Activated T-cell treated with anti-CD3 and anti-CD28 coated beads for 48 hours (primary cell): ENCODE measurements at regions not wholly inside any gene's neighbourhood (a gene's known extent, or its start where the extent isn't known, plus 50 kb on each side); places are given as distances from the start of the nearest gene placed in this dataset.
"Not testable (repeated sequence)": the region's sequence is repeated elsewhere in the genome, so short reads cannot be mapped to it uniquely, and the experiment has no call there.

Experiments used
- DNase-seq: peaks from one replicate; pipeline ENCODE4 v3.0.0-alpha.2; 2020; ENCODE audit warnings: low read depth

- no peak for DNase-seq
Observed at GRCh38 chr2:375956-376307, 88.0 kb upstream of the ALKAL2 start.

DNA sequence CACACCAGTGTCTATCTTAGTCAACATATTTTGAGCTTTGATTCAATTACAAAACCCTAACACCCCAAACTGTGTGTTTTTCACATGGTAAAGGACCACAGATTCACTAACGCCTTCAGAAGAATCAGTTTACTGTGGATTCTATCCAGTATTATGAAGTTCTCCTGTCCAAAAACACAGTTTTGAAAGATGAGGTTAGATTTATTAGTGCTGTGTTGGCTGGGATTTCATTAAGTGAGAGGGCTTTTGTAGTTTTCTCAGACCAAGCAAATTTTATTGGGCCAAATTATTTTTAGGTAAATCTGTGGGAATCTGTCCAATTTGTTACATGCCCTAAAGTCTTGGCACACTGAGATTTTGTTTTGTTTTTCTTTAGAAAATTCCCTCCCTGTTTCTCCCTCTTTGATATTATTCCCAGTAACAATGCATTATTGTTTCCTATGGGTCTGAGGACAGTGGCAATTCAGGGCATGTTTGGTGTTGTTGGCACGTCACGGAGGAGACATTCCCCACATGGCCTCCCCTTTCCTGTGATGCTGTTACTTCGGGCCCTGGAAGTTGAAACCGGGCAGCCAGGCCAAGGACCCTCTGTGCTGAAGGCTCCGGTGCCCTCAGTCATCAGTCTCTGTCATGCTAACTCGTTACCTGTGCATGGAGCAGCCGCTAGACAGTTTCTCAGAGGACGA lies 87.5 kb upstream of the ALKAL2 start:
- no peak for DNase-seq

DNA sequence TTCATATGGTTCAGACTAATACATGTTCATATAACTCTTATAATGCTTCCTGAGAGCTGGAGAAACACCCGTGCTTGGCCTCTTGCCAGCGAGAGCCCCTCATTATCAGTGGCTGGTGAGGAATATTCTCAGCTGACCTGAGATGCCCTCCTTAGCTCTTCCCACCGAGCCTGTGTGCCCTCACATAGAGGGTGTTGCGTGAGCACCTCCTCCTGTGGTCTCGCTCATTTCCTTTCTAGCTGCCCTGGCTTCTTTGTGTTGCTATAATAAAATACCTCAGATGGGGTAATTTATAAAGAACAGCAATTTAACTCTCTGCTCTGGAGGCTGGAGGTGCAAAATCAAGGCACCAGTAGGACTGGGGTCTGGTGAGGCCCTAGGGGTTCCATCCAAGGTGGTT lies 80.5 kb upstream of the ALKAL2 start:
- no peak for DNase-seq

DNA sequence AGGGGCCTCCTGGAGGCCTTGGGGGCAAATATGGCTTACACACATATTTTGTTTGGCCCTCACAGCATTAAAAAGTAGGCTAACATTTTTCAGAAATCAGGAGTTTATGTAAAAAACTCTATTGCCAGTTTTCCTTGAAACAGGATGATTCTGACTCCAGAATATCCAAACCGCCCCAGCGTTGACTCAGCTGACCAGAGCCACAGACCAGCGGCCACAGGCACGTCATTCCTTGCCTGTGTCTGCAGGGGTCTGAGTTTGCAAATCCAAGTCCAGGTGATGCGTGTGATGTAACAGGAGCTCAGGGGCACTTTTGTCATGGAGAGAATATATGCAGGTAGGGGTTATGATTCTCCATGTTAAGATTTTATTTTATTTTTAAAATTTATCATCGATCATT lies 79.4 kb upstream of the ALKAL2 start:
- DNase-seq: no peak

DNA sequence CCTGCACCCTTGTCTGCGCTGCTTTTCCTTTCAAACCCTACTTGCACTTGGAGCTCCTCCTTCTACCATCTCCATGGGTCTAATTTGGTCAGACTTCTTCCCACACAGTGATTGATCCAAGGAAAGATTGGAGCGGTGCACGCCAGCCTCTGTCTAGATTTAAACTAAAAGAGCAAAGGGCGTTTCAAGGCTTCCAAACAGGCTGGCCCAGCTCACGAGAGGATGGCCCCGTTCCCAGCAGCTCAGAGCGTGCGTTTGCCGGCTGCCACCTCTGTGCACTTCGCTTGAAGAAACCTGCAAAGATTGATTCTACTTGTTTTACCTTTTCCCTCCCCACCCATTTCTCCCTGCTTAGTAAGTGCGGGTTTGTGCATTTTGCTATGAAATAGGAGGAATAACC lies 78.8 kb upstream of the ALKAL2 start:
- DNase-seq: no peak

DNA sequence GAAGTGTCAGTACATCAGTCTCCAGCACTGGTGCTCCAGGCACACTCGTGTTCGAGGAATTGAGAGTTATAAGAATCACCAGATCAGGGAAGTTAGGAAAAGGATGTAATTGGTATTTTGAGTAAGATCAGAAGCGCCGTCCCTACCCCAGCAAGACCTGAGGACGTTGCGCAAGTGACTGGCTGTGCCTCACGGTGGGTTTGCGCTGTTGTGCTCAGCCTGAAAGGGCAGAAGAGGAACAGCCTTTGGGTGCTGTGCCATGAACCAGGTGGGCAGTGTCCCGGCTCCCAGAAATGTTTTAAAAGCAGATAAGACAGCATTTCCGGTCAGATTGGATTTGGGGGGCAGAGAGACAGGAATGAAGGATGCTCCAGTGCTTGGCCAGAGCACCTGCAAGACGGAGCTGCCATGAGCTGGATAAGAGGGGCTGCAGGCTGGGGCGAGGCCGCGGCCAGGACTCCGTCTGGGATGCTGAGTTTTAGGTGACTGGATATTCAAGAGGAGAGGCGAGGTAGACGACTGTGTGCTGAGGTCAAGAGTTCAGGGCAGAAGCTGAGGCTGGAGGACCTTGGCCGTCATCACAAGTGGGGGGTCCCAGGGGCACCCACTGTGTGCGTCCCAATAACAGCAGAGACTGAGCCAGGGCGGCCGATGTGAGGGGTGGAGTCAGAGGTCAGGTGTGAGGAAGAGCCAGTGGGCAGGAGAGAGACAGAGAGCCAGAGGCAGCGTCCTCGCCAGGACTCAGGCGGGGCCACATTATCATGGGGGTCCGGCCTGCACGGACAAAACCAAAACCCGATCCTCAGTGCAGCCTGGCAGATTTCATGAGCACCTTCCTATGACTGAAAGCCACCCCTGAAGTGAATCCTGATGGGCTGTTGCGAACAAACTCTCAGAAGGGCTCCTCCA lies 77.7 kb upstream of the ALKAL2 start:
- no peak for DNase-seq

- no peak for DNase-seq
Observed at GRCh38 chr2:363824-364470, 76.1 kb upstream of the ALKAL2 start.

GRCh38 chr2:362924-363323 lies 75.0 kb upstream of the ALKAL2 start:
- DNase-seq: no peak

DNA sequence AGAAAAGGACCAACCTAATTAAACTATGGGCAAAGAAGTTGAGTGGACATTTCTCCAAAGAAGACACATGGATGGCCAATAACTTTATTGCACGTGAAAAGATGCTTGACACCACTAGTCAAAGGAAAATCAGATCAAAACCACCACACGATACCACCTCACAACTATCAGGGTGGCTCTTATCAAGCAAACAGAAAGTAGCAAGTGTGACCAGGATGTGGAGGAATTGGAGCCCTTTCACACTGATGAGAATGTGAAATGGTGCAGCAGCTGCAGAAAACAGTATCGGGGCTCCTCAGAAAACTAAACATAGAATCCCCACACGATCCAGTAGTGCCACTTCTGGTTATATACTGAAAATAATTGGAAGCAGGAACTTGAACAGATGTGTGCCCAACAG lies 72.2 kb upstream of the ALKAL2 start:
- no peak for DNase-seq

- DNase-seq: no peak
Observed at GRCh38 chr2:359047-359446, 71.2 kb upstream of the ALKAL2 start.

DNA sequence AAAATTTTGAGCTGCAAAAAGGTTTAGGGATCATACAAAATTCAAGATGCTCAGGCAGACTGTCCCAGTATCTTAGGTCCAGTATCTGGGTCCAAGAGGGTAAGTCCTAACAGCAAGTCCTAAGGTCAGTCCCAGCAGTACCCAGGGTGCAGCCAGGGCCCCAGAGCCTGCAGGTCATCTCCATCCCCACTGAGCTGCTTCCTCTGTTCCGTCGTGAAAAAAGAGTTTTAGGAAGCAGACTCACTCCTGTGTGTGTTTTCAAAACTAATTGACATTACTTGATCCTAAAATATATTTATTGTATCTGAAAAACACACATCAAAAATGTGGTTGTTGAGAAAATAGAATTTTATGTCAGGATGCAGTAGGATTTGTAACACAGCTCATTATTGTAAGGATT lies 69.9 kb upstream of the ALKAL2 start:
- DNase-seq: no peak

DNA sequence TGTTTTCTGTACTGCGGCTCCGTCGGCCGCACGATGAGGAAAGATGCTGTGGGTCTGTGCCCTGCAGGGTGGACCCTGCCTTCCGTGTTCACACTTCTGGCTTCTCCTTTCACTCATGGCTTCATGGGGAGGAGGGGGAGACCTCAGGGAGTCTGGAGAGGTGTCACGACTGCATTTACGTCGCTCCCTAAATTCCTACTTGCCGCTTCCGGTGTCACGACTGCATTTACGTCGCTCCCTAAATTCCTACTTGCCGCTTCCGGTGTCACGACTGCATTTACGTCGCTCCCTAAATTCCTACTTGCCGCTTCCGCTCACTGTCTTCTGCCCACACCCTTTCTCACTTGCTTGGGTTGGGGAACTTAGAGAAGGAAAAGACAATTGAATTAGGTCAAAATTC lies 68.4 kb upstream of the ALKAL2 start:
- DNase-seq: not testable (repeated sequence)

DNA sequence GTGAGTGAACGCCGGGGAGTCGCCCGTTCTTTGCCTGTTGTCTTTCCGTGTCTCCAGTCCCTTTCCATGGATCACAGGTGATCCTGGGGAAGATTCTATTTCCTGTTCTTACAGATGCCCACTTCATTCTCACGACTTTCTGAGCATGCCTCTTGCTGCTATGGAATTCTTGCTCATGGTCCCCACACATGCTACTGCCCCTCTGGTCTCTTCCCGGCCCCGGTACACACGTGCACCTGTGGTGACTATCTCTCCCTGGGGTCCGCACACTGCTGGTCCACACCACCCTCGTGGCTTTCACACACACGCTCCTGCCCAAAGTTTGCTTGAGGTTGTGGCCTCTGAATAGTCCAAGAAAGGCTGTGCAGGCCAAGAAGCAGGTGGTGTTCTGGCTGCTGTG lies 67.9 kb upstream of the ALKAL2 start:
- DNase-seq: no peak

DNA sequence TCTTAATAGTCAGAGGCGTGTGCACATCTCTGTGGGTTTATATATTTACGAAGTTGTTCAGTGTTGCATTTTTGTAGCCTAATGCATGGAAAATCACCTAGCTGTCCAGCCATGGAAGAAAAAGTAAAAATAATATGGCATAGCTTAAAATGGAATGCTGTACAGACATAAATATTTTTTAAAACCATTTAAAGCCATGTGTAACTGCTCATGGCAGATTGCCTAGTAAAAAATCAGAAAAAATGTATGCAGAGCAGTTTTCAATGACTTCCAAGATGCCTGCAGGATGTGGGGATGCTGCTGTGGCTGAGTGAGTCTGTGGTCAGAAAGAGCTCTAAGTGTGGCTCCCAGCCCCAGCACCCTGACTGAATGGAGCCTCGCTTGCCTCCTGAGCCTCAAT lies 64.8 kb upstream of the ALKAL2 start:
- no peak for DNase-seq

- no peak for DNase-seq
Observed at GRCh38 chr2:349390-349789, 61.5 kb upstream of the ALKAL2 start.

DNA sequence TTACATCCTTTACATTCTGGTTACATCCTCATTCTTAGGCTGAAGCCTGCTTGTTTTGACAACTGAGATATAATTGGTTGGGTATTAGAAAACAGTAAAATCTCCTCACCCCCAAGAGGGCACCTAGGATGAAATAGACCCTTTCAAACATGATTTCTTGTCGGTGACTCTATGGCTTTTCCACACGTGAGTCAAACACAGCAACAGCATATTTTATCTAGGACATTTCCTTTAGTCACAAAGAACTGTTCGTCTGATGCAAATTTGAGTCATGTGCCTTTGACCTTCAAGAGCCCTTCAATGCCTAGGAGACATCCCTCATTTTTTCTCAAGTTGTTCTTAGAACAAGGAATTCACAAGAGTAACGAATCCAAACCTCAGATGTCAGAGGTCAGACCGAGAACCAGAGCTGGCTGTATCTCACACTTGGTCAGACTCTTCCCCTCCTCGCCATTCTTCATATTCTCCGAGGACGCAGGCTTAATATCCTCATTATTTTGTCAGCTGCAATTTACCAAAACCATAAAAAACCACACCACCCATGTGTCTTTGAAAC lies 60.5 kb upstream of the ALKAL2 start:
- DNase-seq: no peak

DNA sequence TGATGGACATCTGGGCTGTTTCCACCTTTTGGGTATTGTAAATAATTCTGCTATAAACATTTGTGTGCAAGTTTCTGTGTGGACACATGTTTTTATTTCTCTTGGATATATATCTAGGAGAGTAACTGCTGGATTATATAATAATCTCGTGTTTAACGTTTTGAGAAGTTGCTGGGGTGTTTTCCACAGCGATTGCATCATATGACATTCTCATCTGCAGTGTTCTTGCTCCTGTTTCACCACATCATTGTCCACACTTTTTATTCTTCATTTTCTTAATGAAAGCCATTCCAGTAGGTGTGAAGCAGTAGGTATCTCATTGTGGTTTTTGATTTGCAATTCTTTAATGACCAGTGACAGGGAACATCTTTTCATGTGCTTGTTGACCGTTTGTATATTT lies 56.9 kb upstream of the ALKAL2 start:
- no peak for DNase-seq

GRCh38 chr2:343355-343754 lies 55.5 kb upstream of the ALKAL2 start:
- DNase-seq: no peak

DNA sequence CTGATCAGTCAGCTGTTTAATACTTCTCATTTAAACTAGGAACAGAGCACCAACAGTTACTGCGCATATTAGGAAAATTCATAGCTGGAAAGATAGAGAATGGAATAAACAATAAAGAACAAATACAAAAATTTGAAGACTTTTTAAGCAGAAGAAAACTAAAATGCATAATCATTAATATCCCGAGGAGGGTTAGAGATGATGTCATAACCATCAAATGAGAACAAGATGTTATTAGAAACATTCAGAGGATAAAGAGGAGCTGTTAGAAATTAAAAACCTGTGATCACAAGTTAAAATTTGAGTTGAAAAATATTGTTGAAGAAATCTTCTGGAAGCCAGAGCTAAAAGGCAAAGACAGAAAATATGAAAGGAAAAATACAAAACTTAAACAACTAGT lies 54.0 kb upstream of the ALKAL2 start:
- DNase-seq: no peak

- DNase-seq: no peak
Observed at GRCh38 chr2:341017-341542, 53.2 kb upstream of the ALKAL2 start.
